Endothelial cell of hepatic sinusoid (primary cell): ENCODE measurements at regions not wholly inside any gene's neighbourhood (a gene's known extent, or its start where the extent isn't known, plus 50 kb on each side); places are given as distances from the start of the nearest gene placed in this dataset.

Experiments
- in situ Hi-C: cut with HindIII; loops from 2 replicates; pipeline ENCODE4 v1.10.0; 2017; ENCODE audit warnings: low sequenced_read_pairs

- in situ Hi-C loops = loop anchor here (5.0 kb wide), 1 partner anchor 53 kb away; no protein-coding TSS in a partner anchor
These were observed 380.7 kb upstream of the SYT1 start for GRCh38 chr12:78483767-78484315.

GRCh38 chr12:78489990-78490389 is 374.6 kb upstream of the SYT1 start:
- in situ Hi-C loops = no loop called here

- in situ Hi-C loops = no loop called here
These were observed 373.7 kb upstream of the SYT1 start for GRCh38 chr12:78490861-78491260.

GRCh38 chr12:78494911-78495310 is 369.7 kb upstream of the SYT1 start:
- in situ Hi-C loops = no loop called here

GRCh38 chr12:78501825-78502224 is 362.7 kb upstream of the SYT1 start:
- in situ Hi-C loops = loop anchor here (5.0 kb wide), 1 partner anchor 45 kb away; no protein-coding TSS in a partner anchor

- in situ Hi-C loops = no loop called here
These were observed 345.2 kb upstream of the SYT1 start for GRCh38 chr12:78519422-78519821.

- in situ Hi-C loops = no loop called here
These were observed 334.3 kb upstream of the SYT1 start for GRCh38 chr12:78530100-78530765.

- in situ Hi-C loops = no loop called here
These were observed 332.6 kb upstream of the SYT1 start for GRCh38 chr12:78531831-78532458.

- in situ Hi-C loops = no loop called here
These were observed 330.3 kb upstream of the SYT1 start for GRCh38 chr12:78534311-78534710.

GRCh38 chr12:78540606-78541336 is 323.8 kb upstream of the SYT1 start:
- in situ Hi-C loops = no loop called here

- in situ Hi-C loops = no loop called here
These were observed 313.7 kb upstream of the SYT1 start for GRCh38 chr12:78550831-78551230.

GRCh38 chr12:78555802-78556201 is 308.8 kb upstream of the SYT1 start:
- in situ Hi-C loops = no loop called here

- in situ Hi-C loops = no loop called here
These were observed 307.9 kb upstream of the SYT1 start for GRCh38 chr12:78556651-78557050.

- in situ Hi-C loops = no loop called here
These were observed 305.2 kb upstream of the SYT1 start for GRCh38 chr12:78559416-78559815.

- in situ Hi-C loops = no loop called here
These were observed 304.7 kb upstream of the SYT1 start for GRCh38 chr12:78559886-78560285.

GRCh38 chr12:78560633-78561032 is 303.9 kb upstream of the SYT1 start:
- in situ Hi-C loops = no loop called here

- in situ Hi-C loops = no loop called here
These were observed 302.0 kb upstream of the SYT1 start for GRCh38 chr12:78562368-78563205.

GRCh38 chr12:78563826-78564225 is 300.7 kb upstream of the SYT1 start:
- in situ Hi-C loops = no loop called here

- in situ Hi-C loops = no loop called here
These were observed 298.1 kb upstream of the SYT1 start for GRCh38 chr12:78566456-78566855.

- in situ Hi-C loops = no loop called here
These were observed 296.1 kb upstream of the SYT1 start for GRCh38 chr12:78568321-78569020.
